Fibroblast of pulmonary artery (primary cell): ENCODE measurements at regions not wholly inside any gene's neighbourhood (a gene's known extent, or its start where the extent isn't known, plus 50 kb on each side); places are given as distances from the start of the nearest gene placed in this dataset.

Experiments
- DNase-seq: peaks from one replicate; pipeline ENCODE4 v3.0.0-alpha.2; 2010; ENCODE audit warnings: low read depth
- H3K4me3 ChIP-seq: replicated peaks from 2 replicates; pipeline ENCODE4 v1.5.1; 2011; ENCODE audit warnings: low read depth, mild to moderate bottlenecking, control low read depth, low read length, moderate library complexity
- TF ChIP-seq, protein P1 (sequence below): IDR thresholded peaks from 2 replicates; pipeline ENCODE4 v1.5.1; 2011; ENCODE audit warnings: mild to moderate bottlenecking, control low read depth, low read length, inconsistent platforms; ENCODE audit errors: missing control alignments

DNA sequence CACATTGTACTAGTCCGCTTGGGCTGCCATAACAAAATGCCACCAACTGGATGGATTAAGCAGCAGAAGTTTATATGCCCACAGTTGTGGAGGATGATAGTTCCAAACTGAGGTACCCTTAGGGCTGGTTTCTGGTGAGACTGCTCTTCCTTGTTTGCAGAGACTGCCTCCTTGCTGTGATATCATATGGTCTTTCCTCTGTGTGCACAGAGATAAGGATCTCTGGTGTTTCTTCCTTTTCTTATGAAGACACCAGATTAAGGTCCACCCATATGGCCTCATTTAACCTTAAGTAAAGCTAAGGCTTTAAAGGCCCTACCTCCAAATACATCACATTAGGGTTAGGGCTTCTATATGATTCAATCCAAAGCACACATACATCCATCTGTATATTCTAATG is 738.2 kb upstream of the GCFC2 start:
- TF ChIP-seq, protein P1, sequence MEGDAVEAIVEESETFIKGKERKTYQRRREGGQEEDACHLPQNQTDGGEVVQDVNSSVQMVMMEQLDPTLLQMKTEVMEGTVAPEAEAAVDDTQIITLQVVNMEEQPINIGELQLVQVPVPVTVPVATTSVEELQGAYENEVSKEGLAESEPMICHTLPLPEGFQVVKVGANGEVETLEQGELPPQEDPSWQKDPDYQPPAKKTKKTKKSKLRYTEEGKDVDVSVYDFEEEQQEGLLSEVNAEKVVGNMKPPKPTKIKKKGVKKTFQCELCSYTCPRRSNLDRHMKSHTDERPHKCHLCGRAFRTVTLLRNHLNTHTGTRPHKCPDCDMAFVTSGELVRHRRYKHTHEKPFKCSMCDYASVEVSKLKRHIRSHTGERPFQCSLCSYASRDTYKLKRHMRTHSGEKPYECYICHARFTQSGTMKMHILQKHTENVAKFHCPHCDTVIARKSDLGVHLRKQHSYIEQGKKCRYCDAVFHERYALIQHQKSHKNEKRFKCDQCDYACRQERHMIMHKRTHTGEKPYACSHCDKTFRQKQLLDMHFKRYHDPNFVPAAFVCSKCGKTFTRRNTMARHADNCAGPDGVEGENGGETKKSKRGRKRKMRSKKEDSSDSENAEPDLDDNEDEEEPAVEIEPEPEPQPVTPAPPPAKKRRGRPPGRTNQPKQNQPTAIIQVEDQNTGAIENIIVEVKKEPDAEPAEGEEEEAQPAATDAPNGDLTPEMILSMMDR: no peak
- DNase-seq: no peak
- H3K4me3 ChIP-seq: no peak overlapping the region

DNA sequence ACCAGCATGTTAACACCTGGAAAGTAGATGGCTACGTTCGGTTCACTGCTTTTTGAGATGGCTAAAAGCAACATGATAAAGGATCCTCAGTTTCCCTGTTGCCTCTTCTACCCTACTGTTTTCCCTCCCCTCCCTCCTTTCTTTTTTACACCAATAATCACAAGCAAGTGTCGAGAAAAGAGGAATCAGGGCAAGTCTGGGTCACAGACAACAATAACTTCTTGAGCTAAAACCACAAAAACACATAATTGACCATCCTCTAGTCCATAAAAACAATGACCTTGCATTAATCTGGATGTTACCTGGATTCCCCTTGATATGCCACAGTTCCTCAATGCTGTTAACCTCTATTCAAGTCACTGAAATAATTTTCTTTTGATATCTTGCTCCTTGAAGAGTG is 736.6 kb upstream of the GCFC2 start:
- DNase-seq: no peak
- no peak overlapping the region for H3K4me3 ChIP-seq
- TF ChIP-seq, protein P1: no peak

DNA sequence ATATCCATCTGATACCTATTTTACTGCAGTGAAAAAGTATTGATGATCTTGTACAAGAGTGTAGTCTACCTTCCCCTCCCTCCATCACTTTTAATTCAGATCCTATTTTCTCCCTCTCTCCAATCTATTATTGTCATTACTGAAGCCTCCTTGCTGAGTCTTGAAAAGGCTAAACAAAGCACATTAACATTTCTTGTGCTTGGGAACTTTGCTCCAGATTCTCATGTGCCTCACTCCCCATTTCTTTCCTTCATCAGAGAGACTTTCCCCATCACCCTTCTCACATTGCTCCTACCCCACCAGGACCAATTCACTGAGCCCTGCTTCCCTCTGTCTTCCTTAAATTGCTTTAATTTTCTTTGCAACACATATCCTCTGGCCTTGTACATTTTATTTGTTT is 736.2 kb upstream of the GCFC2 start:
- no peak for DNase-seq
- TF ChIP-seq, protein P1: no peak
- no peak overlapping the region for H3K4me3 ChIP-seq

DNA sequence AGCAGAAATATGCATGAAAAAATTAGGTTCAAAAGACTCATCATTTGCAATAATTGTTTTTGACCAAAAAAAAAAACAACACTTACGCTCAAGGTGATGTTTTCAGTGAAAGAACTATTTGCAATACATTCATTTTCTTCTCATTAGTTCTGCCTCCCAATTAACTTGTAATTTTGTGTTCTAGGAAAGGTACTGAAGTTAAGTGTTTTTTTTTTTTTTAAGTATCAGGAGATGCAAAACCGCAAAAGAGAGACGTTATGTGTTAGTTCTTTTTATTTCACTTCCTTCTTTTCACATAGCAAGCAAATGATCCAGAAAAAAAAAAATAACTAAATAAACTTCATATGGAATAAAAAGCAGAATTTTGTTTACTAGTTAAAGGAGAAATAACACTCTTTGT is 735.2 kb upstream of the GCFC2 start:
- TF ChIP-seq, protein P1: no peak
- no peak overlapping the region for H3K4me3 ChIP-seq
- no peak for DNase-seq

DNA sequence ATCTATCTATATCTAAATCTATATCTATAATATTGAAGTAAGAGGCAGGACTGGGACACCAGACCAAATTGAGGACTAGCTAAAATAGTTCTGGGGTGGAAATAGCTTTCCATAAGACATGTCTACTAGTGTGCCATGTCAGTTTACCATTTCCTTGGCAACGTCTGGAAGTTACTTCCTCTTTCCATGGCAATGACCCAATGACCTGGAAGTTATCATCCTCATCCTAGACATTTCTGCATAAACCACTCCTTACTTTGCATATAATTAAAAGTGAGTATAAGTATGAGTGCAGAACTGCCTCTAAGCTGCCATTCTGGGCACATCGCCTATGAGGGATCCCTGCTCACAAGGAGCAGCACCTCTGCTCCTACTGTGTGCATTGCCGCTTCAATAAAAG is 734.0 kb upstream of the GCFC2 start:
- no peak overlapping the region for H3K4me3 ChIP-seq
- DNase-seq: no peak
- TF ChIP-seq, protein P1: no peak

DNA sequence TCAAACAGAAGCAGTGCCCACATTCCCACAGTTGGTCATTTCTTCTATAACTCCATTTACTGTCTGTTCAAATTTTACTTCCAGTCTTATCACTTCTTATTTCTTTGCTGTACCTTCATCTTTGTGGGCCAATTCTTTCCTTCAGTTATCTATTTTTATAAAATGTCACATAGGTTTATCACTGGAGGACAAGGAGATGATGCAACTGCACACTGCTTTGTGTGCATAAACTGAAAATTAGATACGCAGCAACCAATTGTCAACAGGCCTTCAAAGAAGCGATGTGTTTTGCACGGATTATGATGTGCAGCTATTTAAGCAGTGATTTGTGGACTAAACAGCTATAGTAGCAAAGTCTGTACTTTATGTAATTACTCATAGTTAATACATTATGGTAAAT is 726.8 kb upstream of the GCFC2 start:
- TF ChIP-seq, protein P1: no peak
- DNase-seq: no peak
- H3K4me3 ChIP-seq: no peak overlapping the region

DNA sequence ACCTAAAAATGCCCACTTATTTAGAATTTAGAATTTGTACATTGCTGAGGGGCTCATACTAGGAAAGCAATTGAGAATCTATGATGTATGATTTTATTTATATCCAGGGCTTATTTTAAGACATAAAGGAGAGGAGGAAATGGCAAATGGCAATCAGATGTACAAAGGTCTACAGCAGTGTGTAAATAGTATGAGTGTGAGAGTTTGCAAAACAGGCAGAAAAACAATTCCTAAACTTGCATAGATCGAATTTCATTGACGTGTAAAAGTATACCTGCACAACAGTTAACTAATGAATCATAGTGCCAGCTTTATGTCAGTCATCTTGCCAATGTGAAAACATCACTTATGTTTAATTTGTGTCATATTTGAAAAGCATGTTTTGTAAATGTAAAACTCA is 718.7 kb upstream of the GCFC2 start:
- no peak for DNase-seq
- TF ChIP-seq, protein P1: no peak

More for the DNA sequence above, 718.7 kb upstream of the GCFC2 start:
- no peak overlapping the region for H3K4me3 ChIP-seq
